ENCODE measurements at regions not wholly inside any gene's neighbourhood (a gene's known extent, or its start where the extent isn't known, plus 50 kb on each side); places are given as distances from the start of the nearest gene placed in this dataset.

DNA sequence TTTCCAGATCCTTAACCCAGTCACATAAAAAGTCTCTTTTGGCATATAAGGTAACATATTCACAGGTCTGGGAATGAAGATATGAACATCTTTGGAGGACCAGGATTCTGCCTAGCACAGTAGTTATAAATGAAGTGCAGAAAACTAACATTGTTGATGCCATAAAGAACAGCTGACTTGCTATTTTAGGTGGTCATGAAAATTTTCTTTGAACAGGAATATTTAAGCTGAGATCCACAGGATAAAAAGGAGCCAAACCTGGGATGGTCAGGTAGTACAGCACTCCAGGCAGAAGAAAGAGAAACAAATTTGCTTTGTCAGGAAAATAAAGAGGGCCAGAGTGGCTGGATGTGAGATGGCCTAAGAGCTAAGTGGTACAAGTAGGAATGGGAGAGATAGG lies 80.0 kb downstream of the CENPW start:
- Histone ChIP-seq H3K27ac (no peak overlapping the region), H3K9me3 (no peaks in the 10 kb centered on the region), H3K27me3 (no peaks in the 10 kb centered on the region), H3K4me3 (no peak overlapping the region), H3K4me1 (no peaks in the 10 kb centered on the region), H3K36me3 (no peaks in the 10 kb centered on the region)
- DNase-seq: no peak
- no peak for TF ChIP-seq CTCF (IDR thresholded peaks at IDR 0.05)
- no peak for TF ChIP-seq POLR2A (IDR thresholded peaks at IDR 0.05)

GRCh38 chr6:126422912-126423311 lies 83.0 kb downstream of the CENPW start:
- peak in 1 of 6 experiments; percentile 11 for TF ChIP-seq CTCF (IDR thresholded peaks at IDR 0.05)
- TF ChIP-seq POLR2A (IDR thresholded peaks at IDR 0.05): no peak
- no peak overlapping the region for H3K4me3 ChIP-seq
- H3K9me3 ChIP-seq: no peaks in the 10 kb centered on the region
- H3K36me3 ChIP-seq: no peaks in the 10 kb centered on the region
- H3K27ac ChIP-seq: no peak overlapping the region
- no peaks in the 10 kb centered on the region for H3K4me1 ChIP-seq
- DNase-seq: no peak
- no peaks in the 10 kb centered on the region for H3K27me3 ChIP-seq

DNA sequence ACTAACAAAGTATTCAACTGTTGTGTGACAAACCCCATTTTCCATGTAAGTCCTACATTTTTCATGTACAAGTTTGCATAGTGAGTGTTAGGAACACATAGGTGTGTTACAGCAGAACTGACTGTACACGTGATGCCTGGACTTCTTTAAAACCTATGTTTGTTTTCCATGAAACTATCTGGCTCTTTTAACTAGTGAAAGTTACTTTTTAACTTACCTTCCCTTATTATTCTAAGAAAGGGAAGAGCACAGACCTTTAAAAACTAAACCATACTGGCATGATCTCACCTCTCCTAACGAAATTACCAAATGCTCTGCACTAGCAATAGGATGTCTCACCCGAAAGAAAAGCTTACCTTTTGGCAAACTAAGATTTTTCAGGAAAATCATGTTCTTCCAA lies 87.8 kb downstream of the CENPW start:
- H3K9me3 ChIP-seq: no peaks in the 10 kb centered on the region
- H3K27me3 ChIP-seq: no peaks in the 10 kb centered on the region
- no peak overlapping the region for H3K27ac ChIP-seq
- DNase-seq: no peak
- H3K4me3 ChIP-seq: no peak overlapping the region
- no peak for TF ChIP-seq POLR2A (IDR thresholded peaks at IDR 0.05)
- no peak for TF ChIP-seq CTCF (IDR thresholded peaks at IDR 0.05)
- H3K4me1 ChIP-seq: no peaks in the 10 kb centered on the region
- H3K36me3 ChIP-seq: no peaks in the 10 kb centered on the region

DNA sequence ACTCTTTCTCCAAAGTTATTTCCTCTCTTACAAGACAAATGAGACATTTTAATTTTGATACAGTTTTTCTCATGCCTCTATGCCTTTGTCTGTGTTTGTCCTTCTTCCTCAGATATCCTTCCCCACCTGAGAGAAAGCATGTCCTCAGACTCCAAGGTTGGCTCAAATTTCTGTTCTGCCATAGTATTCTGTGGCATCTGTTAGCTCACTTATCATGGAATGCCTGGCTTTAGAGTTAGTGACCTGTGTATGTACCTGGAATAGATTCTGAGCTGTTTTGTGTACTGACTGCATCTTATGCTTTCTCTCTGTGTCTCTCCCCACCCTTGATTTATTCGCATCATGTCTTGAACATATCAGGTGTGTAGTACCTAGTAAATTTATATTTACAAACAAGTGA lies 90.0 kb downstream of the CENPW start:
- Histone ChIP-seq H3K4me3 (no peak overlapping the region), H3K27me3 (no peaks in the 10 kb centered on the region), H3K4me1 (no peaks in the 10 kb centered on the region), H3K9me3 (no peaks in the 10 kb centered on the region), H3K36me3 (no peaks in the 10 kb centered on the region), H3K27ac (no peak overlapping the region)
- no peak for TF ChIP-seq POLR2A (IDR thresholded peaks at IDR 0.05)
- TF ChIP-seq CTCF (IDR thresholded peaks at IDR 0.05): no peak
- no peak for DNase-seq

DNA sequence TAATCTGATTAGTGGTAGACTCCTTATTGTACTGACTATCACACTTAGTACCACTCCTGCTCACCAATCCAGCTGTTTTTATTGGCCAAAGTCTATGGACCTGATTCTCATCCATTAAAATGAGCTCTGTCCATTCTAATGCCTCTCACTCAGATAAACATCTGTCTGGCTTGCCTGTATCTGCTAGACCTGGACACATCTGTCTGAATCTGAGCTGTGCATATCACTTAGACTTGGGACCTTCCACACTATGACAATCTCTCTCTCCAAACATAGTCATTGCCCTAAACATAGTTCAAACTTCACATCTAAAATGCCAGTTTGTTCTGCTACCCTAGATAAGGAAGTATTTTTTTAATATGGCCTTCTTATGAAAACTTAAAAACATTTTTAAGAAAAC lies 92.6 kb downstream of the CENPW start:
- Histone ChIP-seq H3K27me3 (no peaks in the 10 kb centered on the region), H3K27ac (no peak overlapping the region), H3K36me3 (no peaks in the 10 kb centered on the region), H3K4me3 (no peak overlapping the region), H3K4me1 (no peaks in the 10 kb centered on the region), H3K9me3 (no peaks in the 10 kb centered on the region)
- no peak for DNase-seq
- TF ChIP-seq CTCF (IDR thresholded peaks at IDR 0.05) (no peak), POLR2A (IDR thresholded peaks at IDR 0.05) (no peak)

DNA sequence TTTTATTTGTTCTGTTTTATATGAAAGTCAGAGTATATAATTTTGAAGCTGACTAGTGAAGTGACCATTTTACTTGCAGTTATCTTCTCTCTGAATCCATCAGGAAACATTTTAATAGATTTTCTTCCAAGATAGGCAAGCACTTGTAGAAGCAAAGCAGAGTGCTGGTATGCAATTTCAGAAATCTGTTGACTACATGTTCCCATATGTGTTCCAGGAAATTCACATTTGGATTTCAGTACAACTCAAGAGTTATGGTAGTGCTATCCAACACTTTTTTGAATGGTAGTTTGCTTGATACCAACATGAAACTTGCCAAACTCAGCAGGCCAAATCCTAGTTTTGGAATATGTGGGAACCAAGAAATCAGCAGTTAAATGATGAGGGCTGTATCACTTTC lies 94.0 kb downstream of the CENPW start:
- Histone ChIP-seq H3K27ac (no peak overlapping the region), H3K4me1 (no peaks in the 10 kb centered on the region), H3K4me3 (no peak overlapping the region), H3K9me3 (no peaks in the 10 kb centered on the region), H3K36me3 (no peaks in the 10 kb centered on the region), H3K27me3 (no peaks in the 10 kb centered on the region)
- TF ChIP-seq CTCF (IDR thresholded peaks at IDR 0.05) (no peak), POLR2A (IDR thresholded peaks at IDR 0.05) (no peak)
- no peak for DNase-seq
